ENCODE measurements at regions not wholly inside any gene's neighbourhood (a gene's known extent, or its start where the extent isn't known, plus 50 kb on each side); places are given as distances from the start of the nearest gene placed in this dataset.
"Not testable (repeated sequence)": the region's sequence is repeated elsewhere in the genome, so short reads cannot be mapped to it uniquely, and the experiment has no call there.

DNA sequence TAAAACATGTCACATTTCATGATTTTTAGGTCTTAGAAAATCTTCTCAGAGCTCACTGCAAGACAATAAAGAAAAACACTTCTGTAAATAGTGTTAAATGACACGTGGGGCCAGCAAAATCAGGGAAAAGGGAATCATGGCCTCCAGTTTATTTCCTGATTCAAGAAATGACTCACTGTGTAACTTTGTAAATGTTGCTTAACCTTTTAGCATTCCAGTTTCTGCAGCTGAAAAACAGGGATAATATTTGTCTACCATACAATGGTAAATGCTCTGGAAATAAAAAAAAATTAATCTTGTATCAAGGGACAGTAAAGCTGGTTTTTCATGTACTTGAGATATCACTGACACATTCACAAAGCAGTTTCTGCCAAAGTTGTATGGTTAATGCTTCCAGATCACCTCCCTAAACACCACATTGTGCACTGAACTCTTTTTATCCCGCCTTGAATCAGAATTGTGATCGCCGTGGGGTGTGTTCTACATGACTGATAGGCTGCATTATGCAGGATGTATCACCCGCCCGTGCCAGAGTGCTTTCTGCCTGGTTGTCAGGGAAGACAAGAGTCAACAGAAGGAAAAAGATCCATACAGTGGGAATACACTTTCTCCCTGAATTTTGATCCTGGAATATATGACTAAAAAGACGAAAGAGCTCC, 238.8 kb downstream of the IKZF2 start:
- no peak for DNase-seq

DNA sequence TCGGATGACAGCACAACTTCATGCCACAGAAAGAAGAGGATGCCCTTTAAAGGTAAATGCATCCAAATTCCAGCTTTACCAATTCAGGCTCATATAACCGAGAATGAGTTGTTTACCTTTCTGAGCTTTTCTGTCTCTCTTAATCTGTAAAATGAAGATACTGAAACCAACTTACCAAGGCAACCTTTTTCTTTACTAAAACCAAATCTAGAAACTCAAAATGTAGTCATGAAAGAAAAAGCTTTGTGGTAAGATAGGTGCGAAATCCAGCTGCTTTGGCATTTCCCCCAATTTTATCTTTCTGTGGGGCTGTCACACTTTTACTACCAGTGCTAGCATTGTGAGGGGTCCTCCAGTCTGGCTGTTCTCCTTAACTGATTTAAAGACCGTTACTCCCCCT, 240.4 kb downstream of the IKZF2 start:
- DNase-seq = no peak

DNA sequence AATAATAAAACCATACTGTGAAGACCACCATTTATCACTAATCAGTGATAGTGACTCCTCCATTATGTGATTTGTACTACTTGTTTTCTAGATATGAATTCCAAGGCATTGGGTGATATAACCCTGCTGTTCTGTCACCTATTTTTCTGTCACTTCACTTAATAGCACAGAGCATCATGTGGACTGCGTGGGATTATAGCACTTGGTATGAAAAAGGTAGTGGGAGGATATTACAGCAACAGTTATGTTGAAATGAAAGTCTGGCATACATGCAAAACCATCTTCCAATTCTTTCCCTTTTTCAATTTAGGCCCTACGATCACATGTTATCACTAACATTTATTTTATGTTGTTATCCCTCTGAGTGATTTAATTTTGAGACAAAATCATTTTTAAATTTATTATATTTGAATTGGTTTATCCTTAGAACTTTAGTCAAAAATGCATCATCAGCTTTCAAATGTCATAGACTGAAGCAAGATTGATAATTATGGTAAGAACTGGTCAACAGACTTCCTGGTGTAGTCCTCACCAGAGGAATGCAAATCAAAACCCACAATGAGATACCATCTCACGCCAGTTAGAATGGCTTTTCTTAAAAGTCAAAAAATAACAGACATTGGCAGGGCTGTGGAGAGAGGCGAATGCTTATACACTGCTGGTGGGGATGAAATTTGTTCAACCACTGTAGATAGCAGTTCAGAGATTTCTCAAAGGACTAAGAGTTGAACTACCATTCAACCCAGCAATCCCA, 242.6 kb downstream of the IKZF2 start:
- no peak for DNase-seq

DNA sequence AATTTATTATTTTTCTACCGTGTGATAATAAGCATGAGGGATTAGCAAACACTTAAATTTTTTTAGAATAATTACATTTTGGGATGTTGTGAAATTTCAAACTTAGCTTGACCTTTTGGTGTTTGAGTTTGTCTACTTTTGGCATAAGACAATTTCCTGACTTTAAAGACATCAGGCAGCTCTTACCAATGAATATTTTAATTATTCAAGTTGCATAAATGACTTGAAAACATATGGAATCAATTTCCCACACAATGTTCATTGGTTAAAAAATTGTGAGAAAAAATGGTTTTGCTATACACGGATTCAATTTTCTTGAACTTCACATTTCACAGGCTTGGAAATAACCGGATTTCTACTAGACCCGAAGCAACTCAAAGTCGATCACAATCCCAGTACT, 243.4 kb downstream of the IKZF2 start:
- DNase-seq = no peak

DNA sequence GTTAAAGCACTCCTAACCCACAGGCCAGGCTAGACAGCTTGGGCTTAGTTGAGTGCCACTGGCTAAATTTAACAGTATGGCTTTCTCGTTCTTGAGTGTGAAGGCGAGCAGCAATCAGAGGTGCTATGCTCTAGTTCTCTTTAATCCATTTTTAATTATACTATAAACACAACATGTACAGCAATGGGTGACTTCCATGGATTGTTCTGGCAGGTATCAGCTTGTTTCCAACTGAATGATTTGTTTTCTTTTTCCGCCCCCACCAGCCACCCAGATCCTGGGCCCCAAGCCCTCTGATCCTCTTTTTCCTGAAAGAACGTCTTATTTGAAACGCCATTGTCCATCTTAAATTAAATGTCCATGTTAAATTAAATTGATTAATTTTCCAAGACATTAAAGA, 244.8 kb downstream of the IKZF2 start:
- no peak for DNase-seq

DNA sequence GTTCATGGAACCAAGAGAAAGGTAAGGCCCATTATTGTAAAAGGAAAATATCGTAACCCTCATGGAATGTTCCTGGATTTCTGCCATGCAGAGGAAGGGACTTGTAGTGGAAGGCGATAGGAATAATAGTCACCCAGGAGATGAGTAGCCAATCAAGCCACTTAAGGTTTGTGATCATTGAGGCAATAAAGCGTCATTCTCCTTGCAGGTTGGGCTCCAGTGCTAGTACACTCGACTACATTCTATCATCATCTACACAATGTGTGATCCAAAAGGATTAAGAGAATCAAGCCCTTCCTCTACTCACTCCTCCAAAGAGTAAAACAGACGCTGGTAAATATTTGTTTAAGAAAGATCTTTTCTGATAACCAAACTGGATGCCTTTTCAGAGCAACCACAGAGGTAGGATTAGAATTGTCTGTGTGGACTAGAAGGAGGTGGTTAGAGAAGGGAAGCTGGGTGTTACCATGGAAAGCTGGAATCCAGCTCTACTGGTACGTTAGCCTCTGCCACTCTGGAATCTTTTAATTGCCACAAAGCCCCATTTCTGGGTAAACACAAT, 245.7 kb downstream of the IKZF2 start:
- DNase-seq = no peak

DNA sequence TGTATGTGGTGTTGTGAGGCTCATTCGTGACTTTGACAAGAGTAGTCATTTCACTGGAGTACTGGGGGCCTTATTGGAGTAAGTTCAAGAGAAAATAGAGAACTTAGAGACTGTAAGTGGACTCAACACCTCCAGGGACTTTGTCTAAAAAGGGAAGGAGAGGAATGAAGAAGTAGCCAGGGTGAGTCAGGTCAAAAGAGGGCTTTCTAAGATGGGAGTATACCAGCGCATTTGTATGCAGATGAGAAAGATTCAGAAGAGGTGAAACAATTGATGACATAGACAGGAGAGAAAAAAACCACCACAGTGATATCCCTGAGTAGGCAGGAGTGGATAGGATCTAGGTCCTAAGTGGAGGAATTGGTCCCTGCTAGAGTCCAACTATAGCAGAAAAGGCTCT, 246.8 kb downstream of the IKZF2 start:
- no peak for DNase-seq

DNA sequence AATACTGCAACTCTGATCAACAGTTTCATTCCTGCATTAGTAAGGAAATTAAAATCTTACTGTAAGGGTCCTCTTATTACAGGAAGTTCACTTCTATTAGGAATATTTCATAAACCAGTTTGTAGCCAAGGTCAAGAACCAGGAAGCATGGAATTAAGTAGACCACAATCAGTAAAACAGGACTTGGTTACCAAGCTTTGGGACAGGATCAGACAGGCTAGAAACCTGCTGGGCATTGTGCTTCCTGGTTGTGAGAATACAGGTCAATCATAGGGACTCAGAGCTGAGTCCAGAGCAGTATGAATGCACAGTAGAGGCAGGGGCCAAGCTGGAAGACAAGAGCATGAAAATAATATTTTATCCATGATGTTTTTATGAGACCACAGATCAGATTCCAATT, 248.0 kb downstream of the IKZF2 start:
- no peak for DNase-seq

DNA sequence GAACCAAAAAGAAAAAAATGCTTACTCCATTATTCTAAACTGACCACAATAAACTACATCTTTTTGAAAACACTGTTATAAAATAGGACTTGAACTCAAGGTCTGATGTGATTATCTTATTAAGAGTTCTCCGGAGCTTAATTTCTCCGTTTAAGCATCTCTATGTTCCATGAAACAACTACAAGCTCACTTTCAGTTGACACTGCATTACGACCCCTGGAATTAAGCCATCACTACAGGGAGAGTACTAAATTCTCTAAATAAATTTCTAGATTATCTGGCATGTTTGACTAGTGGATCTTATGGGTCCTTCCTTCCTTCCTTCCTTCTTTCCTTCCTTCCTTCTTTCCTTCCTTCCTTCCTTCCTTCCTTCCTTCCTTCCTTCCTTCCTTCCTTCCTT, 249.0 kb downstream of the IKZF2 start:
- DNase-seq = no peak

DNA sequence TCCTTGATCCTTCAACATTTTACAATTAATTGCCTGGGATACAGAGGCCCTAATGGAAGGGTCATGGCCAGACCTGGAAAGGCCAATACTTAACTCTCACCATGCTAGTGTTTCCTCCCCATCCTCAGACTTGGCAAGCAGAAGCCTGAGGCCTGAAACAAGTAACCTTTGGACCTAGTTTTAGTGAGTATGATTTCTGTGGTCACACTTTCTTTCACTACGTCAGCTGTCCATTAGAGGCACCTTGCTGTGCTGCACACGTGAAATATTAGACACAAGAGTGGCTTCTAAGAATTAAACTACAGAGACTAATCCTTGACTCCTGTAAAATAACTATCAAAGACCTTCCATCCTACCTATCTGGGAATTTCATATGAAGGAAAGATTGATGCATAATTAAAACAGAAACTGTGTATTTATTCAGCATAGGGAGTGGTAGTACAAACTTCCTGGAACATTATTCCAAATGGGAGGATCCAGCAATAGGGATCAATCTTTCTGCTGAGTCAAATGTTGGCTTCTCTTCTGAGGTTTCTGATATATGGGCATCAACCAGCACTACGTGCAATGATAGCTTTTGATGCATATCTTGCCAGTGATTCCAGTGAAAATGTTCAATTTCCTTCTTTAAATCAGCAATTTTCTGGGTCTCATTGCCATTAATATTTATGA, 249.7 kb downstream of the IKZF2 start:
- DNase-seq = no peak

DNA sequence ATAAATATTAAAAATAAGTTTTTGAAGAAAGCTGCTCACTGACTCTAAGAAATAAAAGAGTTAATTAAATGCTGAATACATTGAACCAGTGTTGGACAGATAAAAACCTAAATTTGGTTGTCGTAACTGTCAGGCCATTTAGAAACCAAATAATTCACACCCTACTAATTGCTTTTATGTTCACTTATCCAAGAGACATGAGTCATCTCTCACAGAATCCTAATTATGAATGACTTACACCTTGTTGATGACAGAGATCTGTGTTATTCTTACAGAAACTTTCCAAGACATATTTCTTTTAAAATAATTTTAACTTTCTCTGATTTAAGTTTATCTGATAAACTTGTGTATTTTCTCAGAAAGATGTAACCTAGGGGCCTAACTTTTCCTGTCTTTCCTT, 250.7 kb downstream of the IKZF2 start:
- no peak for DNase-seq

DNA sequence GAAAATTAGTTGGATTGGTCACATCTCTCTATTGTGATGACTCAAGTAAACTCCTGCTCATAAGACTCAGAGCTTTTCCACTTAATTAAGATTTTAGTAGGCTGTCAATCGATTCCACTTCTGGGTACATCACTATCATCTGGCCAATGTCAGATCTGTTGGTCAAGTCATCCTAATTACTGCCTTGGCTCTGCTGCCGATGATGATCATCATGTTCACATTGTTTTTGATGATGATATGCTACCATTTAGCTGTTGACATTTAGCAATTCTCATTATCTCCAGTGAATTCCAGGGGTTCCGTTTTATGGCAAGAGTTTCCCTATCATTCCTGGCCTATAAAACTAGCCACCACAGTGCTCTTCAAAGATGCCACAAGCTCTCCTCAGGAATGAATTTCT, 253.4 kb downstream of the IKZF2 start:
- no peak for DNase-seq

DNA sequence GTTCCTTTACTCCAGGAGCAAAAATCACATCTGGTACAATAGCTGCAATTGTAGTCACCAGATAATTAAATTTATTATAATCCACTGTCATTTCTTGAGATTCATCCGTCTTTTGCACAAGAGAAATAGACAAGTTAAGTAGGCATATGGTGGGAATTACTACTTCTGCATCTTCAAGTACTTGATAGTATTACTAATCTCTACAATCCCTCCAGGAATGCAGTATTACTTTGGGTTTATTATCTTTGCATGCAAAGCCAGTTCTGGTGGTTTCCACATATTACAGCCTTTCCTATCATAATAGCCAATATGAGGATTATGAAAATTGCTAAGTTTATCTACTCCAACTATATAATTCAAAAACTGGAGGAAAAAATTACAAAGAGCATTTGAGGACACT, 254.1 kb downstream of the IKZF2 start:
- no peak for DNase-seq

DNA sequence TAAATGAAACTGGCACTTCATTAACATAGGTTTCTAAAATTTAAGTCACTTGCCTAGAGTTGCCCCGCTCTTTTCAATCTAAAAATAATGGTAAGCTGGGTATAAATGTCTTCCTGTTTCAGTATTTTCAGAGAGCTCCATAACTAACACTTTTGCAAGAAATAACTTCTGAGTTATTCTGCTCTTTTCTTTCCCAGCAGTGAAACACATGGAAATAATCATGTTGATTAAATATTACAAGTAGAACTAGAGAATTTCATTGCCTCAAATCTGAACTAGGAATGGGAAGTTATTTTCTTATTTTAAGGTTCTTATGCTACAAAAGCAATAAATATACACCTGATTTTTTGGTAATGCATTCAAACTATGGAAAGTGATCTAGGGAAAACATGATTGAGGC, 257.4 kb downstream of the IKZF2 start:
- DNase-seq = no peak

DNA sequence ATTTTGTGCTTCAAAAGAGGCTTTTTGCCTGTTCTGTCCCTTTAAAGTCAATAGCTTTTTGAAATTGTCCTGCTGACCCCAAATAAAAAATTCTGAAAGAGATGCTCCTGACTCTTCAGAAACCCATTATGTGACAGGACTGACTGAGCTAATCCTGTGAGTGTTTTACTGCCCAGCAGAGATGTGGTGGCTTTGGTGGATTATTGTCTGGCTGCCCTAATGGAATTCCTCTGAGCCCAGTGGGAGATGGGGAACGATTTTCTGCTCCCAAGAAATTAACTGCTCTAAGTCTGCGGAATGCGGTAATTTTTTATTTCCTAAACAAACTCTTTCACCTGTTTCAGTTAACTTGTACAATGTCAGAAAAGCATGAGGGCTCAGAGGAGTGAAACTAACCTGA, 258.2 kb downstream of the IKZF2 start:
- no peak for DNase-seq

DNA sequence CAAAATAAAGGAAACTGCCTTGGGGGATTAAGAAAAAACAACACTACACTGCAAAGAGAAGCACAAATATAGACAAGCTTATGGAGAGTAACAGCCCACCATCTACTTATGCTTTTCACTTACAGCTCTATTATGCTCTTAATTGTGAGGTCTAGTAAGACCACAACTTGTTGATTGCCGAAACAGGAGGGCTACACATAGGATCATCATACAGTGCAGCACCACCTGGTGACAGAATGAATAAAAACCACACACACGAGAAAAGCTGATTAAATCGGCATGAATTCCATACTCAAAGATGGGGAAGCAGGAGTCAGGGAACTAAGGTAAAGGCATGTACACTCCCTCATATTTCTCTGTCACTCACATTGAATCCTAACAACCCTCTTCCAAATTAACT, 259.2 kb downstream of the IKZF2 start:
- DNase-seq = no peak

DNA sequence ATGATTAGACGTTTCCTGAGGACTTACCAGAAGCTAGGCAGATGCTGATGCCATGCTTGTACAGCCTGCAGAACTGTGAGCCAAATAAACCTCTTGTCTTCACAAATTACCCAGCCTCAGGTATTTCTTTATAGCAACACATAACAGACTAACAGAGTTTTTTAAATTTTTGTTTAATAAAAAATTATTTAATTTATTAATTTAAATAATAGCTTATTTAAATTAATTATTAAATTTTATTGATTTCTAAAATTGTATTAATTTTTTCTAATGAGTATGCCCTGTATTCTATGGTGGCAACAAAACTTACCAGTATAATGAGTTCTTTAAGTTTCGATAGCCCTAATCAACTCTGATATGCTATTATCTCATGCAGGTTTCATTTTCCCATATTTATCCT, 259.8 kb downstream of the IKZF2 start:
- DNase-seq = no peak

DNA sequence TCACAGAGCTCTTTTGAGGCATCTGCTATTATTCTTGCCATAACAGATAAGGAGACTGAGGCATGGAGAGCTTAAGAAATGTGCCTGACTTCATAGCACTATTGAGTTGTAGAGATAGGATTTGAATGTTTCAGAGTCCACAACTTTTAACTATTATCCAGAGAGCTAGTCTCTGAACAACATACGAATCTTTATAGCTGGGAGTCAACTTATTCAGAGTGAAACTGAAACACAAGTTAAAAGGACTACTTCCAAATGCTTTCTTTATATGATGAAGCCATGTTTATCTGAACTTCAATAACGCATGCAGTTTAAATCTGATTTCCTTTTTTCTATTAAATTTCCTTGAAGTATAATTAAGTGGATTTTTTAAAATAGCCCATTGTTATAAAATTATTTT, 268.8 kb downstream of the IKZF2 start:
- DNase-seq = no peak

DNA sequence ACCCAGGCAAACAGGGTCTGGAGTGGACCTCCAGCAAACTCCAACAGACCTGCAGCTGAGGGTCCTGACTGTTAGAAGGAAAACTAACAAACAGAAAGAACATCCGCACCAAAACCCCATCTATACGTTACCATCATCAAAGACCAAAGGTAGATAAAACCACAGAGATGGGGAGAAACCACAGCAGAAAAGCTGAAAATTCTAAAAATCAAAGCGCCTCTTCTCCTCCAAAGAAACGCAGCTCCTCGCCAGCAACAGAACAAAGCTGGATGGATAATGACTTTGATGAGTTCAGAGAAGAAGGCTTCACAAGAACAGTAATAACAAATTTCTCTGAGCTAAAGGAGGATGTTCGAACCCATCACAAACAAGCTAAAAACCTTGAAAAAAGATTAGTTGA, 274.9 kb downstream of the IKZF2 start:
- not testable (repeated sequence) for DNase-seq

DNA sequence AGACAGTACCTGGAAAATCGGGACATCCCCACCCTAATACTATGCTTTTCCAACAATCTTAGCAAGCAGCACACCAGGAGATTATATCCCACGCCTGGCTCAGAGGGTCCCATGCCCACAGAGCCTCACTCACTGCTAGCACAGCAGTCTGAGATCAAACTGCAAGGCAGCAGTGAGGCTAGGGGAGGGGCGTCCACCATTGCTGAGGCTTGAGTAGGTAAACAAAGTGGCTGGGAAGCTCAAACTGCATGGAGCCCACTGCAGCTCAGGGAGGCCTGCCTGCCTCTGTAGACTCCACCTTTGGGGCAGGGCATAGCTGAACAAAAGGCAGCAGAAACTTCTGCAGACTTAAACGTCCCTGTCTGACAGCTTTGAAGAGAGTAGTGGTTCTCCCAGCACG, 275.5 kb downstream of the IKZF2 start:
- DNase-seq = not testable (repeated sequence)

DNA sequence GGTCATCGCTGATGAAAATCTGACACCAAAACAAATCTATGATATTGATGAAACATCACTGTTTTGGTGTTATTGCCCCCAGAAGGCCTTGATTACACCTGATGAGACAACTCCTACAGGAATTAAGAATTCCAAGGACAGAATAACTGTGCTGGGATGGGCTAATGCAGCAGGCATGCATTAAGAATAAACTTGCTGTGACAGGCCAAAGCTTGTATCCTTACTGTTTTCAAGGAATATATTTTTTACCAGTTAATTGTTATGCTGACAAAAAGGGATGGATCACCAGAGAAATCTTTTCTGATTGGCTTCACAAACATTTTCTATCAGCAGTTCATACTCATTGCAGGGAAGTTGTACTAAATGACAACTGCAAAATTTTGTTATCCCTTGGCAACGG, 278.2 kb downstream of the IKZF2 start:
- DNase-seq = no peak

DNA sequence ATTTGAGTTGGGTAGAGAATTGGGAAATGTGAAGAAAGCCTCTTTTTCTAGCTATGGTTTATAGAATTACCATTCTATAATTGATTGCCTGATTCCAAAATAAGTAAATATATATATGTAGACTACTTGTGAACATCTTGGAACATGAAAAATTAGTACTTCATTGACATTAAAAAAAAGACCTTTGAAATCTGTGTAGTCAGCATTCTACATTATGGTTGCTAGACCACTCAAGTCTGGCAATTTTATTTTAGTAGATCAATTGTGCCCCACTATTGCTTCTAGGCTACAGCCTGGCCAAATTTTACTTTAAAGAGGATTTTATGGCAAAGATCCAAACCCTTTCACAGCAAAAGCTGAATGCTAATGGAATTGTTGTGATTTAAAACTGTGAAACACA, 279.8 kb downstream of the IKZF2 start:
- DNase-seq = no peak

DNA sequence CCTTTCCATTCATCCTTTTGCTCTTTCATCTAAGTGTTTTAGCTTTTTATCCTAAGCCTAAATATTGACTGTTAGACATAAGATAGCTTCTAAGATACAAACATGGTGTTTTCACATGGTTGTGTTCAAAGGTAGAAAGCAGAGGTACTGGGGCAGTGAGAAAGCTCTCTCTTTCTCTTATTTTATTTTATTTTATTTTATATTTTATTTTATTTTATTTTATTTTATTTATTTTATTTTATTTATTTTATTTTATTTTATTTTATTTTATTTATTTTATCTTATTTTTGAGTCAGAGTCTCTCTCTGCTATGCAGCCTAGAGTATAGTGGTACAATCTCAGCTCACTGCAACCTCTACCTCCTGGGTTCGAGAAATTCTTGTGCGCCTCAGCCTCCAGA, 287.2 kb downstream of the IKZF2 start:
- no peak for DNase-seq

DNA sequence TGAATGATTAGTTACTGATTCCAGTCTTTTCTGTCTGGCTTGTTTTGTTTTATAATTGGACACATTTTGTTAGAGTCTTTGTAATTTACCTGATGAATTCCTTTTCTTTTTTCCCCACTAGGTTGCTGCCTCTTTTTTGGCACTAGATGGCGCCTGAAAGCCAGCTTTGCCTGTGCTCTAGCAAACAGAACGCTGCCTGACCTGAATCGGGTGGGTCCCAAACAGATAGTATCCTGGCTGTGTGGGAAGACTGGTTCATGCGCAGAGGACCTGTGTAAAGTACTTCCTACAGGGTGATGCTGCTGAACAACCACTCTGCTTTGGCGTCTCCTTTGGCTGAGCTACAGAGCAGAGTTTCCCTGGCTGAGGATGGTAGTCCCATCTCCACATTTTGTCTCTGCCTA, 288.2 kb downstream of the IKZF2 start:
- DNase-seq = no peak

Measured in central memory CD4-positive, alpha-beta T cell (primary cell).